ENCODE measurements at regions not wholly inside any gene's neighbourhood (a gene's known extent, or its start where the extent isn't known, plus 50 kb on each side); places are given as distances from the start of the nearest gene placed in this dataset.
"Not testable (repeated sequence)": the region's sequence is repeated elsewhere in the genome, so short reads cannot be mapped to it uniquely, and the experiment has no call there.

DNA sequence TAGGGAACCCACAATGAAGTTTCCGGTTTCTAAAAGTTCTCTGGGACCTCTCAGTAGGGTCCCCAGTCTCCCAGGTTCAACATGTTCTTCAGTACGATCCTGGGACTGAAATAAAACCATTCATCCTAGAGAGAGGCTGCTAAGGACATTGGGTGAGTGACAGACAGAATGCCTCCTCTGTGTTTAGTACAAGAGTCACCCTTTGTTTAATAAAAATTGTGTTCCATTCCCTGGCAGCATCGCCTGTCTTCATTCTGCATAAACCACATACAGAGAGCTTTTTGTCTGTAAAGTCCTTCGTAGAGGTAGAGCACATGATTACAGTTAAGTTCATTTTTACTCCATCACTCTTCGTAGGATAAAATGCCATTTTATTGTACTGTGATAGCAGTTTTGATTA lies 95.3 kb upstream of the GPR12 start:
- no peak for DNase-seq (ENCODE audit: low read depth in 1 of 2, low spot score in 1 of 2)
- Histone ChIP-seq H3K27me3 (ENCODE audit: insufficient read depth, poor library complexity, severe bottlenecking) (peaks cover 21% of the 10 kb centered on the region), H3K4me3 (replicated peaks; ENCODE audit: insufficient read depth, low read length) (no peak overlapping the region), H3K27ac (replicated peaks) (no peak overlapping the region)
- TF ChIP-seq SPI1 (IDR thresholded peaks at IDR 0.05; ENCODE audit: borderline replicate concordance, low read depth) = no peak

- TF ChIP-seq GABPA (IDR thresholded peaks at IDR 0.05; ENCODE audit: low read depth) (no peak), POLR2AphosphoS5 (IDR thresholded peaks at IDR 0.05; ENCODE audit: low read depth) (no peak), REST (IDR thresholded peaks at IDR 0.05; ENCODE audit: insufficient replicate concordance, low read depth) (no peak), SPI1 (IDR thresholded peaks at IDR 0.05; ENCODE audit: borderline replicate concordance, low read depth) (no peak), CTCF (IDR thresholded peaks at IDR 0.05; ENCODE audit: insufficient read depth, low read length) (no peak)
- DNase-seq (ENCODE audit: low read depth in 1 of 2, low spot score in 1 of 2) = no peak
- Histone ChIP-seq H3K4me3 (replicated peaks; ENCODE audit: insufficient read depth, low read length) (no peak overlapping the region), H3K27ac (replicated peaks) (no peak overlapping the region), H3K27me3 (ENCODE audit: insufficient read depth, poor library complexity, severe bottlenecking) (peaks cover 21% of the 10 kb centered on the region)
Measured at GRCh38 chr13:26855071-26855470, 94.5 kb upstream of the GPR12 start.

DNA sequence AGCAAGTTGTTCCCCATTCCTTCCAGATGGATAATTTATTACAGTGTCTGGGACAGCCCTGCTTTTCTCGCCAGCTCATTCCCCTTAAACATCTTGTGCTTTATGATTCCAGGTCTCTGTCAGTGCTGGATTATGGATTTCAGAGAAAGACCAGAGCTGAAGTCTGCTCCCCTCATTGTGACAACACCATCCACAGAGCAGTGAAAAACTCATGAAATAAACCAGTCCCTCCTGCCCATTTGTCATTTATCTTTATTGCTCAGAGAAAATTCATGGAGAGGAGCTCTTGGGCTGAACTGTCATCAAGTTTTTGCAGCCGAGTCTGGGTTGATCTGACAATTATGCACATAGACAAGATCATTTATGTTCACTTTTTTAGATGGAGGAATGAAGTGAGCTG lies 92.7 kb upstream of the GPR12 start:
- Histone ChIP-seq H3K27me3 (ENCODE audit: insufficient read depth, poor library complexity, severe bottlenecking) (peaks cover 20% of the 10 kb centered on the region), H3K4me3 (replicated peaks; ENCODE audit: insufficient read depth, low read length) (no peak overlapping the region), H3K27ac (replicated peaks) (no peak overlapping the region)
- no peak for TF ChIP-seq REST (IDR thresholded peaks at IDR 0.05; ENCODE audit: insufficient replicate concordance, low read depth)
- no peak for TF ChIP-seq CTCF (IDR thresholded peaks at IDR 0.05; ENCODE audit: insufficient read depth, low read length)
- TF ChIP-seq GABPA (IDR thresholded peaks at IDR 0.05; ENCODE audit: low read depth) = no peak
- no peak for TF ChIP-seq SPI1 (IDR thresholded peaks at IDR 0.05; ENCODE audit: borderline replicate concordance, low read depth)
- DNase-seq (ENCODE audit: low read depth in 1 of 2, low spot score in 1 of 2) = no peak

GRCh38 chr13:26847281-26847680 lies 86.7 kb upstream of the GPR12 start:
- DNase-seq (ENCODE audit: low read depth in 1 of 2, low spot score in 1 of 2) = no peak
- no peak for TF ChIP-seq CTCF (IDR thresholded peaks at IDR 0.05; ENCODE audit: insufficient read depth, low read length)
- no peak for TF ChIP-seq POLR2AphosphoS5 (IDR thresholded peaks at IDR 0.05; ENCODE audit: low read depth)
- no peak for TF ChIP-seq REST (IDR thresholded peaks at IDR 0.05; ENCODE audit: insufficient replicate concordance, low read depth)
- no peak for TF ChIP-seq SPI1 (IDR thresholded peaks at IDR 0.05; ENCODE audit: borderline replicate concordance, low read depth)
- TF ChIP-seq GABPA (IDR thresholded peaks at IDR 0.05; ENCODE audit: low read depth) = no peak
- Histone ChIP-seq H3K27me3 (ENCODE audit: insufficient read depth, poor library complexity, severe bottlenecking) (peaks cover 3% of the 10 kb centered on the region), H3K27ac (replicated peaks) (no peak overlapping the region), H3K4me3 (replicated peaks; ENCODE audit: insufficient read depth, low read length) (no peak overlapping the region)

- DNase-seq (ENCODE audit: low read depth in 1 of 2, low spot score in 1 of 2); H3K27me3 ChIP-seq (ENCODE audit: insufficient read depth, poor library complexity, severe bottlenecking); H3K4me3 ChIP-seq (replicated peaks; ENCODE audit: insufficient read depth, low read length); H3K27ac ChIP-seq (replicated peaks): not testable (repeated sequence)
Measured at GRCh38 chr13:26845063-26845462, 84.5 kb upstream of the GPR12 start.
